ENCODE measurements at regions not wholly inside any gene's neighbourhood (a gene's known extent, or its start where the extent isn't known, plus 50 kb on each side); places are given as distances from the start of the nearest gene placed in this dataset.

GRCh38 chr16:85978976-85979375, 80.0 kb downstream of the IRF8 start (continued):
- TF ChIP-seq HCFC1 (IDR thresholded peaks at IDR 0.05; ENCODE audit: low read length) (no peak), IRF5 (IDR thresholded peaks at IDR 0.05; ENCODE audit: borderline replicate concordance) (no peak), HDAC2 (IDR thresholded peaks at IDR 0.05) (no peak), MLLT1 (IDR thresholded peaks at IDR 0.05) (no peak), SMC3 (IDR thresholded peaks at IDR 0.05; ENCODE audit: borderline replicate concordance, low read length) (no peak), CTCF (IDR thresholded peaks at IDR 0.05 in 2 of 3, conservative IDR thresholded peaks at IDR 0.05 in 1 of 3; ENCODE audit: control insufficient read depth in 2 of 3, extremely low read depth in 1 of 3, insufficient read depth in 1 of 3, low read depth in 3 of 3, low read length in 3 of 3) (no peak)

- Histone ChIP-seq H3K4me2 (ENCODE audit: control insufficient read depth, insufficient read depth) (no peak overlapping the region), H3K36me3 (ENCODE audit: control insufficient read depth in 2 of 2, insufficient read depth in 2 of 2, low read length in 1 of 2) (no peaks in the 10 kb centered on the region), H3K4me1 (ENCODE audit: control insufficient read depth, insufficient read depth, low read length) (peaks cover 15% of the 10 kb centered on the region), H3K4me3 (no peak overlapping the region), H3K9me3 (replicated peaks; ENCODE audit: control insufficient read depth, insufficient read depth, low read length) (no peaks in the 10 kb centered on the region), H2AFZ (ENCODE audit: control insufficient read depth, low read depth, low read length) (no peak overlapping the region), H3K27ac (ENCODE audit: control insufficient read depth, insufficient read depth) (no peak overlapping the region), H3K79me2 (ENCODE audit: control insufficient read depth, insufficient read depth, low read length) (peaks cover 3% of the 10 kb centered on the region), H3K27me3 (replicated peaks in 1 of 2; ENCODE audit: control insufficient read depth in 2 of 2, insufficient read depth in 2 of 2, low read length in 1 of 2) (no peaks in the 10 kb centered on the region), H4K20me1 (ENCODE audit: control insufficient read depth, insufficient read depth) (no peaks in the 10 kb centered on the region), H3K9ac (ENCODE audit: control insufficient read depth, insufficient read depth, low read length) (no peak overlapping the region)
- DNase-seq (ENCODE audit: low read depth, low spot score) (no peak), ATAC-seq (peak; percentile 94), FAIRE-seq (no peak)
- RAD21 ChIA-PET (ENCODE audit: unreplicated experiment): interaction anchor here (1.1 to 1.6 kb wide), 3 partner anchors 34 to 160 kb away, joined by 4 to 9 read pairs (median 5); no protein-coding TSS in a partner anchor
- POLR2A ChIA-PET: no interaction called here
- no TSS peak for BruUV-seq (replicated peaks)
- intact Hi-C loops (cut with micrococcal nuclease; ENCODE audit: unreplicated experiment) (loop anchor here (5.0 kb wide), 1 partner anchor 38 kb away; no protein-coding TSS in a partner anchor), in situ Hi-C loops (cut with MboI) (no loop called here)
- CTCF ChIA-PET: interaction anchor here (0.6 to 6.9 kb wide), 7 partner anchors 10 to 160 kb away, joined by 3 to 60 read pairs (median 7); partner anchors contain the start of gene IRF8
- SMC1A ChIA-PET (ENCODE audit: uncharacterized antibody, unreplicated experiment): interaction anchor here (1.0 to 2.8 kb wide), 4 partner anchors 11 to 43 kb away, joined by 3 to 9 read pairs (median 4); no protein-coding TSS in a partner anchor
- 7% methylated on average over 11 of the region's 11 CpGs for WGBS (ENCODE audit: insufficient coverage, insufficient replicate concordance, low lambda C conversion rate, missing lambda C conversion rate)
- peak; percentile 48; the same call in 1 of the 2 replicates for TF ChIP-seq SMC3 (IDR thresholded peaks at IDR 0.05; ENCODE audit: borderline replicate concordance, low read length)
- no peak for TF ChIP-seq NFYA (IDR thresholded peaks at IDR 0.05; ENCODE audit: borderline replicate concordance, low read depth, low read length)
- TF ChIP-seq MAX (IDR thresholded peaks at IDR 0.05; ENCODE audit: low read depth, low read length): no peak
- 0 out of 2 replicates have a peak, but pooled peaks have one; percentile 40 for TF ChIP-seq MLLT1 (IDR thresholded peaks at IDR 0.05)
- TF ChIP-seq CTCF (IDR thresholded peaks at IDR 0.05 in 2 of 3, conservative IDR thresholded peaks at IDR 0.05 in 1 of 3; ENCODE audit: control insufficient read depth in 2 of 3, extremely low read depth in 1 of 3, insufficient read depth in 1 of 3, low read depth in 3 of 3, low read length in 3 of 3): peak; percentile 22 to 53 (median 47); a peak in 4 of 6 replicates
- no peak for TF ChIP-seq BACH1 (IDR thresholded peaks at IDR 0.05; ENCODE audit: borderline replicate concordance)
Measured at GRCh38 chr16:85979605-85980004, 80.6 kb downstream of the IRF8 start.

Data from GM12878 (cell line).